ENCODE measurements at regions not wholly inside any gene's neighbourhood (a gene's known extent, or its start where the extent isn't known, plus 50 kb on each side); places are given as distances from the start of the nearest gene placed in this dataset.
"Not testable (repeated sequence)": the region's sequence is repeated elsewhere in the genome, so short reads cannot be mapped to it uniquely, and the experiment has no call there.

- DNase-seq (ENCODE audit: low spot score) (no peak), FAIRE-seq (no peak)
Observed at GRCh38 chr1:64358692-64359091, 111.2 kb upstream of the CACHD1 start.

GRCh38 chr1:64361974-64362373 lies 108.0 kb upstream of the CACHD1 start:
- DNase-seq (ENCODE audit: low spot score) = no peak
- no peak for FAIRE-seq

GRCh38 chr1:64363111-64363510 lies 106.8 kb upstream of the CACHD1 start:
- DNase-seq (ENCODE audit: low spot score) = no peak
- no peak for FAIRE-seq

- FAIRE-seq (no peak), DNase-seq (ENCODE audit: low spot score) (no peak)
Observed at GRCh38 chr1:64363616-64364015, 106.3 kb upstream of the CACHD1 start.

GRCh38 chr1:64366821-64367220 lies 103.1 kb upstream of the CACHD1 start:
- FAIRE-seq = no peak

GRCh38 chr1:64368344-64368743 lies 101.6 kb upstream of the CACHD1 start:
- FAIRE-seq (no peak), DNase-seq (ENCODE audit: low spot score) (no peak)

More at GRCh38 chr1:64366821-64367220, 103.1 kb upstream of the CACHD1 start:
- no peak for DNase-seq (ENCODE audit: low spot score)

GRCh38 chr1:64378826-64379225 lies 91.1 kb upstream of the CACHD1 start:
- DNase-seq (ENCODE audit: low spot score) = no peak
- no peak for FAIRE-seq

- FAIRE-seq = no peak
Observed at GRCh38 chr1:64387389-64388285, 82.3 kb upstream of the CACHD1 start.

GRCh38 chr1:64388336-64388735 lies 81.6 kb upstream of the CACHD1 start:
- no peak for FAIRE-seq
- DNase-seq (ENCODE audit: low spot score) = no peak

More at GRCh38 chr1:64387389-64388285, 82.3 kb upstream of the CACHD1 start:
- no peak for DNase-seq (ENCODE audit: low spot score)

- DNase-seq (ENCODE audit: low spot score) (no peak), FAIRE-seq (no peak)
Observed at GRCh38 chr1:64392109-64392508, 77.8 kb upstream of the CACHD1 start.

- DNase-seq (ENCODE audit: low spot score) = no peak
- FAIRE-seq = no peak
Observed at GRCh38 chr1:64393790-64394189, 76.1 kb upstream of the CACHD1 start.

- DNase-seq (ENCODE audit: low spot score) (no peak), FAIRE-seq (no peak)
Observed at GRCh38 chr1:64396817-64397216, 73.1 kb upstream of the CACHD1 start.

GRCh38 chr1:64397541-64397940 lies 72.4 kb upstream of the CACHD1 start:
- DNase-seq (ENCODE audit: low spot score) (no peak), FAIRE-seq (no peak)

GRCh38 chr1:64398936-64399335 lies 71.0 kb upstream of the CACHD1 start:
- no peak for FAIRE-seq
- no peak for DNase-seq (ENCODE audit: low spot score)

- FAIRE-seq (no peak), DNase-seq (ENCODE audit: low spot score) (no peak)
Observed at GRCh38 chr1:64401285-64401684, 68.6 kb upstream of the CACHD1 start.

- DNase-seq (ENCODE audit: low spot score) = peak; percentile 74
- FAIRE-seq = peak; percentile 77
Observed at GRCh38 chr1:64403331-64403730, 66.6 kb upstream of the CACHD1 start.

- DNase-seq (ENCODE audit: low spot score) = no peak
- no peak for FAIRE-seq
Observed at GRCh38 chr1:64404202-64404601, 65.7 kb upstream of the CACHD1 start.

- DNase-seq (ENCODE audit: low spot score) (no peak), FAIRE-seq (no peak)
Observed at GRCh38 chr1:64405833-64406232, 64.1 kb upstream of the CACHD1 start.

- no peak for FAIRE-seq
- DNase-seq (ENCODE audit: low spot score) = no peak
Observed at GRCh38 chr1:64410217-64410616, 59.7 kb upstream of the CACHD1 start.

GRCh38 chr1:64414855-64415546 lies 54.9 kb upstream of the CACHD1 start:
- FAIRE-seq; DNase-seq (ENCODE audit: low spot score): not testable (repeated sequence)

- DNase-seq (ENCODE audit: low spot score) (no peak), FAIRE-seq (no peak)
Observed at GRCh38 chr1:64417803-64418202, 52.1 kb upstream of the CACHD1 start.

Data from RCC 7860 (cell line).